WTC11 (cell line): ENCODE measurements at regions not wholly inside any gene's neighbourhood (a gene's known extent, or its start where the extent isn't known, plus 50 kb on each side); places are given as distances from the start of the nearest gene placed in this dataset.

Source experiments
- ATAC-seq: fragments of 200-7000 bp; cut with Tn5 transposase; 2 replicates; pipeline ENCODE4 v1.10.0; 2021; ENCODE audit warnings: mild to moderate bottlenecking, moderate library complexity
- CTCF ChIA-PET: fragments of 300-600 bp; sonication (Branson Sonifier 250); formaldehyde crosslinking; loops from one replicate; lab custom pipeline; 2021; ENCODE audit warnings: antibody characterized with exemption; lab: Charles Lee
- POLR2A ChIA-PET: fragments of 350-600 bp; sonication (Branson Sonifier 250); formaldehyde crosslinking; loops from one replicate; lab custom pipeline; 2021; ENCODE audit warnings: antibody characterized with exemption; lab: Charles Lee
- DNase-seq: peaks from one replicate; pipeline ENCODE4 v3.0.0; 2021; ENCODE audit warnings: low spot score
- H3K27ac Mint-ChIP-seq: 2 replicates; pipeline ENCODE4 v1.8.0; 2021; ENCODE audit warnings: mixed read lengths
- H3K27me3 Mint-ChIP-seq: 2 replicates; pipeline ENCODE4 v1.8.0; 2021; ENCODE audit warnings: low read depth, mild to moderate bottlenecking, moderate library complexity, mixed read lengths
- H3K36me3 Mint-ChIP-seq: 2 replicates; pipeline ENCODE4 v1.8.0; 2021; ENCODE audit warnings: mixed read lengths
- H3K4me1 Mint-ChIP-seq: 2 replicates; pipeline ENCODE4 v1.8.0; 2022; ENCODE audit warnings: mixed read lengths
- H3K4me3 Mint-ChIP-seq: 2 replicates; pipeline ENCODE4 v1.8.0; 2021; ENCODE audit warnings: mild to moderate bottlenecking, moderate library complexity, mixed read lengths
- H3K9me3 Mint-ChIP-seq: 2 replicates; pipeline ENCODE4 v1.8.0; 2021; ENCODE audit warnings: mixed read lengths
- ATF2 ChIP-seq: sonication (generic); formaldehyde crosslinking; IDR thresholded peaks from 2 replicates; pipeline ENCODE4 v1.8.1; 2022; ENCODE audit warnings: low read depth, missing genetic modification reagents, borderline replicate concordance
- ATF3 ChIP-seq: sonication (generic); formaldehyde crosslinking; conservative IDR thresholded peaks from 2 replicates; pipeline ENCODE4 v1.8.1; 2022; ENCODE audit warnings: mild to moderate bottlenecking, missing genetic modification reagents
- CBFB ChIP-seq: sonication (generic); formaldehyde crosslinking; IDR thresholded peaks from 2 replicates; pipeline ENCODE4 v1.8.1; 2022; ENCODE audit warnings: mild to moderate bottlenecking, low read depth, missing genetic modification reagents
- E2F4 ChIP-seq: sonication (generic); formaldehyde crosslinking; IDR thresholded peaks from 2 replicates; pipeline ENCODE4 v1.8.1; 2022; ENCODE audit warnings: low read depth, mild to moderate bottlenecking, moderate library complexity, missing genetic modification reagents, borderline replicate concordance
- ESRRA ChIP-seq: sonication (generic); formaldehyde crosslinking; IDR thresholded peaks from 2 replicates; pipeline ENCODE4 v1.8.1; 2022; ENCODE audit warnings: mild to moderate bottlenecking, missing genetic modification reagents, borderline replicate concordance
- GABPB1 ChIP-seq: sonication (generic); formaldehyde crosslinking; IDR thresholded peaks from 2 replicates; pipeline ENCODE4 v1.8.1; 2023; ENCODE audit warnings: mild to moderate bottlenecking, missing genetic modification reagents
- GRHL2 ChIP-seq: fragments of 250-450 bp; sonication (Bioruptor Pico); IDR thresholded peaks from 2 replicates; pipeline ENCODE4 v1.8.0; 2022; ENCODE audit warnings: mild to moderate bottlenecking, moderate library complexity; ENCODE audit not compliant: insufficient replicate concordance, severe bottlenecking
- JAZF1 ChIP-seq: fragments of 250-450 bp; sonication (Bioruptor Pico); IDR thresholded peaks from 2 replicates; pipeline ENCODE4 v1.9.0; 2021; ENCODE audit warnings: moderate library complexity, mild to moderate bottlenecking, inconsistent platforms
- JUN ChIP-seq: sonication (generic); formaldehyde crosslinking; IDR thresholded peaks from 2 replicates; pipeline ENCODE4 v1.8.0; 2023; ENCODE audit warnings: mild to moderate bottlenecking, missing genetic modification reagents
- NFATC4 ChIP-seq: fragments of 250-450 bp; sonication (Bioruptor Pico); IDR thresholded peaks from 2 replicates; pipeline ENCODE4 v1.9.0; 2021; ENCODE audit warnings: mild to moderate bottlenecking
- NR1H2 ChIP-seq: sonication (generic); formaldehyde crosslinking; IDR thresholded peaks from 2 replicates; pipeline ENCODE4 v1.9.0; 2021; ENCODE audit warnings: mild to moderate bottlenecking, moderate library complexity, missing genetic modification reagents
- NR3C1 ChIP-seq: sonication (generic); formaldehyde crosslinking; conservative IDR thresholded peaks from 2 replicates; pipeline ENCODE4 v1.8.1; 2023; ENCODE audit warnings: low read depth, mild to moderate bottlenecking, missing genetic modification reagents
- PRDM15 ChIP-seq: sonication (generic); formaldehyde crosslinking; IDR thresholded peaks from 2 replicates; pipeline ENCODE4 v1.8.0; 2022; ENCODE audit warnings: missing genetic modification reagents
- RELA ChIP-seq: sonication (generic); formaldehyde crosslinking; IDR thresholded peaks from 2 replicates; pipeline ENCODE4 v1.8.1; 2022; ENCODE audit warnings: missing genetic modification reagents, mild to moderate bottlenecking, borderline replicate concordance
- STAT6 ChIP-seq: sonication (generic); formaldehyde crosslinking; conservative IDR thresholded peaks from 2 replicates; pipeline ENCODE4 v1.8.1; 2023; ENCODE audit warnings: mild to moderate bottlenecking, low read depth, missing genetic modification reagents, moderate library complexity

- TF ChIP-seq PRDM15 (CRISPR knock-in tag) (no peak), NR1H2 (CRISPR knock-in tag) (no peak)
These were observed 307.3 kb downstream of the MIAT start (continued) for GRCh38 chr22:26964642-26965041.

GRCh38 chr22:26967282-26967681 lies 309.9 kb downstream of the MIAT start:
- ATAC-seq (no peak), DNase-seq (no peak)
- ChIA-PET POLR2A (no interaction called here), CTCF (no interaction called here)
- peaks cover 7% of the 10 kb centered on the region; the same call in 1 of the 2 replicates for H3K9me3 Mint-ChIP-seq
- no peak overlapping the region for H3K27ac Mint-ChIP-seq
- no peak for TF ChIP-seq JAZF1 (CRISPR knock-in tag)
- no peak for TF ChIP-seq ESRRA (CRISPR knock-in tag)
- TF ChIP-seq NR3C1 (CRISPR knock-in tag) = no peak
- TF ChIP-seq ATF3 = no peak
- no peak for TF ChIP-seq GRHL2
- no peak for TF ChIP-seq NFATC4
- no peak for TF ChIP-seq CBFB
- TF ChIP-seq GABPB1 (CRISPR knock-in tag) = no peak
- TF ChIP-seq JUN = no peak
- no peak for TF ChIP-seq STAT6
- TF ChIP-seq E2F4 (CRISPR knock-in tag) = no peak
- TF ChIP-seq ATF2 (CRISPR knock-in tag) = no peak
- no peak for TF ChIP-seq RELA
- H3K4me3 Mint-ChIP-seq = no peak overlapping the region
- peaks cover 2% of the 10 kb centered on the region; the same call in 1 of the 2 replicates for H3K4me1 Mint-ChIP-seq
- no peaks in the 10 kb centered on the region for H3K36me3 Mint-ChIP-seq
- H3K27me3 Mint-ChIP-seq = peaks cover 23% of the 10 kb centered on the region
